HT-29 (cell line): ENCODE measurements at regions not wholly inside any gene's neighbourhood (a gene's known extent, or its start where the extent isn't known, plus 50 kb on each side); places are given as distances from the start of the nearest gene placed in this dataset.

ENCODE experiments used
- DNase-seq: peaks from one replicate; pipeline ENCODE4 v3.0.0-alpha.2; 2015; ENCODE audit warnings: low spot score

GRCh38 chr12:67534046-67534445, 114.5 kb upstream of the DYRK2 start:
- no peak for DNase-seq

DNA sequence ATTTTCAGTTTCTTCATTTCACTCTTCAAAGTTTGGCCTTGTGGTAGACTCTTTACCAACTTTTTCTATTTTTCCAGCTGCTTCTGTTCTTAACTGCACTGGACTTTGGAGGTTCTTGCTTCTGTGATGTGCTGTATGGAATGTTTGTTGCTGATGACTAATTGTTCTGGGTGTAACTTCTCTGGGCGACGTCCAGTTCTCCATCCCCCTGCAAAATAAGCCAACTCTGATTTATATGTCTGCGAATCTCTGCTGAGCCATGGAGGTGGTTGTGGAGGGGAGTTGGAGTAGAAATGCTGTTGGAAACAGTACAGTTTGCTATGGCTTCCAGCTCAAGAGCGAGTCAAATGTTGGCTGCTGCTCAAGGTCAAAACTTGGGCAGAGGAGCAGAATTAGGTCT, 113.9 kb upstream of the DYRK2 start:
- peak; percentile 34 for DNase-seq

- DNase-seq: no peak
These were observed 113.4 kb upstream of the DYRK2 start for GRCh38 chr12:67535176-67535575.

DNA sequence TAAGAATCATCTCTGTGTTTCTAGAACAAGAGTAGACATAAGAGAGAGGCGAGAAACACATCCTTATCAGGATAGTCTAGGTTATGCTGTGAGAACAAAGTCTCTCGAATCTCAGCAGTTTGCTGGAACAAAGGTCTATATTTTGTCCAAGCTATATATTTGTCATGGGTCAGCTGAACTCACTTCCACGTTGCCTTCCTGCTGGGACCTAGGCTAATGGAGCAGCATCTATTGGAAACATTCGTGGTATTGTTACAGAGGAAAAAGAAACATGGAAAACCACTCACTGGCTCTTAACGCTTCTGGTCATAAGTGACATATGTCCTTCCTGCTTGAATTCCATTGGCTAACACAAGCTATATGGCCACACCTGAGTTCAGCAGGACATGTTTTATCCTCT, 112.6 kb upstream of the DYRK2 start:
- DNase-seq: no peak

DNA sequence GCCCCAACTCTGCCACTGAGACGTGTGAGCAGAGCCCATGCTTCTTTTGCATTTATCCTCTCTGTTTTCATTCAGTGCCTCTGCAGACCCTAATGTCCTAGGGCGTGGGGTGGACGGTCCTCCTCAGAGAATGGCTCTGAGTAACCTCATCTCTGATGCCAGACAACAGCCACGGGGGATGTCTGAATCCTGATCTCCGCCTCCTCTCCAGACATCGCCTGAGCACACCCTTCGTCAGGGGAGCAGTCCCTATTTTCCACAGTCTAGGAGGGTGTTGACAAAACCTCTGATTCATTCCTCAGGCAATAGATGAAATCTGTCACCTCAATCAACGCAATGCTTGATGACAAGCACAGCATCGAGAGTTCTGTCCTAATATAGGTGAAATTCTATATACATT, 109.2 kb upstream of the DYRK2 start:
- DNase-seq: no peak

GRCh38 chr12:67539946-67540345, 108.6 kb upstream of the DYRK2 start:
- no peak for DNase-seq

- no peak for DNase-seq
These were observed 107.5 kb upstream of the DYRK2 start for GRCh38 chr12:67540920-67541624.

- peak; percentile 63 for DNase-seq
These were observed 106.9 kb upstream of the DYRK2 start for GRCh38 chr12:67541625-67541991.

- DNase-seq: no peak
These were observed 105.3 kb upstream of the DYRK2 start for GRCh38 chr12:67543021-67543770.

DNA sequence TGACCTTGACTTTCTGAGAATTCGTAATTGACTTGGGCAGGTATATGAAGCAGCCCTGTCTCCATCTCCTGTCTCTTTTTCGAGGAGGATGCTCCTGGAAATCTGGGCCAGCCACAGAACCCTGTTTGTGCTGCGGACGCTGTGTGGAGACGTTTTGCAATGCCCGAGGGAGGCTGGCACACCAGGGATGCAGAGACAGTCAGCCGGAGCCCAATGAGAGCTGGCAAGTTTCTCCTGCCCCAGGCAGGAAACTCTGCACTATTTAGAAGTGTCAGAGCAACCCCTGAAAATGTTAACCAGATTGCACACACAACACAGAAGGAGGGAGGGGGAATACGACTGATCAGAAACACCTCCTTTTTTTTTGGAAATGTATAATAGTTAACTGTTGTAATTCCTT, 103.2 kb upstream of the DYRK2 start:
- DNase-seq: no peak

- no peak for DNase-seq
These were observed 101.8 kb upstream of the DYRK2 start for GRCh38 chr12:67546746-67547145.

GRCh38 chr12:67555075-67555717, 93.3 kb upstream of the DYRK2 start:
- DNase-seq: peak; percentile 84

- DNase-seq: no peak
These were observed 89.8 kb upstream of the DYRK2 start for GRCh38 chr12:67558775-67559174.

- DNase-seq: no peak
These were observed 88.8 kb upstream of the DYRK2 start for GRCh38 chr12:67559751-67560150.

GRCh38 chr12:67562513-67563287, 85.8 kb upstream of the DYRK2 start:
- no peak for DNase-seq

- DNase-seq: no peak
These were observed 80.5 kb upstream of the DYRK2 start for GRCh38 chr12:67568055-67568454.

DNA sequence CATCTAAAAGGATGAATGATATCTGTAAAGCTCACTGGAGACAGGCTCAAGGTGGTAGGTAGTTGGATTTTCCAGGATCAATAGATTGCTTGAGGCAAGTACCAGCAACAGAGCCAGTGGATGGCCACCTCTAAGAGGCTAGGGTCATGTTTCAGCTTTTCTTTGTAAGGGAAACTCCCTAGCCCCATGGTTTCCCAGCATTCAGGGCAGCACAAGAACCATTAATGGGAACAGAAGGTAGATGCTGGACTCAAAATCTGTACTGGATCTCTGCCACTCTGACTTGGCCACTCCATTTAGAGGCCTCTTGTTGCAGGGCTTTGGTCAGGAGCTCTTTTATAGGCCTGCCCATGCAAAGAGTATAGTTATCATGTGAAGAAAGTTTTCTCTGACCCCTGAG, 76.1 kb upstream of the DYRK2 start:
- no peak for DNase-seq

DNA sequence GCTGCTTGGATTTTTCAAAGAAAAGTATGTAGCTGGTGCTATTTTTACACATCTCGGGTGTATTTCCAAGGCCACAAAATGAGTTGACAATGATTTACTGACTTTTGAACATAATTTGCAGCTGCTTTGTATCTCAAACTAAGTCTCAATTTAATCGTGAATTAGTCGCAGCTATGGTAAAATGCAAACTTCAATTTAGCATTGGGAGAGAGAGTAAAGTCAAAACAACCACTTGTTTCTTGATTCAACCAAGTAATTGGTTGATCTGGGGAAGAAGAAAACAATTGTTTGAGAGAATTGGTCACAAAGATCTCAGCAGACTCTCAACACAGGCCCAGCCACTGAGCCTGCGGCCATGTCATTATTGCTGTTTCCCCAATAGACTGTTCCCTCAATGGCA, 75.0 kb upstream of the DYRK2 start:
- DNase-seq: no peak

DNA sequence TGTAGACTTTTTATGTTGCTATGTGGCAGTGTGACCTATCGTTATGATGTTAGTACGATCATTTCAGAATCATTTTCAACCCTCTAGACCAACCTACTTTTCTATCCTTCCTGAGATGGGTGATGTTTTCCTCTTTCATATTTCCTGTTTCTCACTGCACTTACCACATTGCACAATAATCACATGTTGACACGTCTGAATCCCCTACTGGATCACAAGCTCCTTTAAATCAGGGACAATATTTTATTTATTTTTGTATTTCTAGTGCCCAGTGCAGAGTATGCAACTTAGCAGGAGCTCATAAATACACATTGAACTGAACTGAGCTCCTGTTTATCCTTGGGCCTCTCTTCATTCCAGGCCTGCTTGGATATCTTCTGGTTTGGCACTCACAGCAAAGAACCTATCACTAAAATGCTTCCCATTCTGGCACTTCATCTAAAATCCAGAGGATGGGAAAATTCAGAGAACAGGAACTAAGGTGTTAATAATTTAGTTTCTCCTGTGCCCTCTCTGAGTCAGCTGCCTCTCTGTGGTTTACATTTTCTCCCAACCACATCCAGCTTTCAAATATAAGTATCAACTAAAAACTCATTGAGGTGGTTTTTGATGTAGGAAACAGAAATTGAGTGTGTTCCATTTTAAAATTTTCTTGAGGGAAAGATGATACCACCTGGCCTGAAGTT, 69.4 kb upstream of the DYRK2 start:
- DNase-seq: no peak

DNA sequence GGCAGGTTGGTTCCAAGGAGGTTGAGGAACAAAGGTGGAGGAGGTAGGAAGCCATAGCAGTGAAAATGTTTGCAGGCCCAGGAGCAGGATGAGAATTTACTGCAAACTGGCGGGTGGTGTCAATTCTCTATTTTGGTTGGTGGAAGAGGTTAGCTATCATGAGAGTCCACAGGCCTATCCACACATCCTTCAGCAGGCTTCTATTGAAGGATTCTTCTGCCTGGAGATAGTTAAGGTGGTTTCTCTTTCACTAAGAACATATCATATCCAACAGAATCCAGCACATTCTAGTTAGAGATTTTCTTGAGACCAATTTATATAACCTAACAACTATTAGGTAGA, 68.9 kb upstream of the DYRK2 start:
- DNase-seq: no peak

DNA sequence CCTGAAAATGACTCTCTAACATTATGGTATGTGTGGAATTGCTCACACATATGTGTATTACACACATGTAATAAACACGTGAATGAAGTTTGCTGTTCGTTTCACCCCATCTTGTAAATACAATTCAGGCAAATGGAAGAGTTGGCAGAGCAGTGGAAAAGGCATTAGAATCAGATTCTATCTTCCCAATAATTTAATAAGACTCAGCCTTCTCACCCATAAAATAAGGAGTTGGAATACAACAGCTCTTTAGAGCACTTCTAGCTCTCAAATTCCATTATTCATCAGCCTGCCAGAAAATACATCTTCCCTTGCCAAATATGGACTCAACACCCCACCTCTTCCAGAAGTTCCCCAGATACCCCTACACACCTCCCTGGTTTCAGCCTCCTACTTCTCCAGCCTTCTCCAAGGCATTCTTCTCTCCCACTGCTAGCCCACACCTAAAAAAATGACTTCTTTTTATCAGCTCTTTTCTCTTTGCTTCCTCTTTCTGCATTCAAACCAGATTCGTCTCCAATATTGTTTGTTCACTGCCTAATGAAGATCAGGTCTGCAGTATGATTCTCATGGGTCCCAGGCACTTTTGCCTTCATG, 66.2 kb upstream of the DYRK2 start:
- no peak for DNase-seq
